GM12891 (cell line): ENCODE measurements at regions not wholly inside any gene's neighbourhood (a gene's known extent, or its start where the extent isn't known, plus 50 kb on each side); places are given as distances from the start of the nearest gene placed in this dataset.

Experiments used
- PAX5 ChIP-seq: IDR thresholded peaks from 2 replicates; pipeline ENCODE4 v1.6.1; 2011; ENCODE audit warnings: low read length, moderate library complexity, mild to moderate bottlenecking; ENCODE audit not compliant: insufficient read depth, severe bottlenecking
- POLR2A ChIP-seq: IDR thresholded peaks from 2 replicates; pipeline ENCODE4 v1.6.1; 2011; ENCODE audit warnings: low read depth, low read length, control low read depth
- POLR2AphosphoS5 ChIP-seq: IDR thresholded peaks from 2 replicates; pipeline ENCODE4 v1.6.1; 2011; ENCODE audit warnings: low read depth, low read length, control low read depth
- POU2F2 ChIP-seq: IDR thresholded peaks from 2 replicates; pipeline ENCODE4 v1.6.1; 2011; ENCODE audit warnings: low read depth, mild to moderate bottlenecking, control low read depth, low read length, moderate library complexity
- SPI1 ChIP-seq: IDR thresholded peaks from 2 replicates; pipeline ENCODE4 v1.6.1; 2011; ENCODE audit warnings: low read depth, low read length, control low read depth
- TAF1 ChIP-seq: IDR thresholded peaks from 2 replicates; pipeline ENCODE4 v1.6.1; 2011; ENCODE audit warnings: low read depth, low read length, control low read depth

DNA sequence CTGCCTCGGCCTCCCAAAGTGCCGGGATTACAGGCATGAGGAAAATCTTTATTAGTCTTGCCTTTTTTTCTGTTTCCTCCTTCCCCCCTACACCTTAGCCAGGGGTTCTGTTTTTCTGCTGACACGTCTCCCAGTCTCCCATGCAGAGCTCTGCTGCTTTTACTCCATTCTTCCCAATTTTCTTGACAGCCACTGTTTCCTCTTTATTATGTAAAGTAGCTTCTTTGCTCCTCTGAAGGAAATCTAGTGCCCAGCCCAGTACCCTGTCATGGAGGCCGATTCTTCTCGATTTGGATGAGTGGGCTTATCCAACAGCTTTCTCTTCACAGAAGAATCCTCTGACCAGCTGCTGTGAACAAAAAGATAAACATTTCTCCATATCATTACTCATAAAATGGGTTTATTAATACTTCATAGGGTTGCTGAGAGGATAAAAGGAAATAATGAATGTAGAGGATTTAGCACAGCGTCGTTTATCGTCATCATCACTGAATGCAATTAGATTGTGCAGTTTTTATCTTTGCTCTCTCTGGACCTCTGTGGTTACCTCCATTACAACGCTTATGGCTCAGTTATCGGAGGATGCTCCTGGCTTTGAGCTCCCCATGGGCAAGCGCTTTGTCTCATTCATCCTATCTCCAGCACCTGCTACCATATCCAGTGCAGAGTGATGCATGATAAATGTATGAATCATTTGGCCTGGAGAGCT lies 375.6 kb upstream of the C11orf87 start:
- TF ChIP-seq POLR2A (no peak), TAF1 (no peak), POLR2AphosphoS5 (no peak), SPI1 (no peak), POU2F2 (no peak), PAX5 (no peak)
